B cell (primary cell): ENCODE measurements at regions not wholly inside any gene's neighbourhood (a gene's known extent, or its start where the extent isn't known, plus 50 kb on each side); places are given as distances from the start of the nearest gene placed in this dataset.

Experiments
- CTCF ChIP-seq: fragments of 200-600 bp; IDR thresholded peaks from one replicate; pipeline ENCODE4 v1.8.0; 2022; ENCODE audit warnings: antibody characterized with exemption, mild to moderate bottlenecking
- EZH2 ChIP-seq: IDR thresholded peaks from 2 replicates; pipeline ENCODE4 v1.6.1; 2012; ENCODE audit warnings: borderline replicate concordance, low read depth, mild to moderate bottlenecking, moderate library complexity, low read length; ENCODE audit not compliant: insufficient read depth, poor library complexity, severe bottlenecking

GRCh38 chr10:120744040-120744439 lies 107.1 kb upstream of the WDR11 start:
- TF ChIP-seq CTCF (no peak), EZH2 (no peak)
